Activated CD8-positive, alpha-beta memory T cell treated with anti-CD3 and anti-CD28 coated beads, Interleukin-2, amount 10 ng/mL, durations not matched to agents 7 days and 5 days (primary cell): ENCODE measurements at regions not wholly inside any gene's neighbourhood (a gene's known extent, or its start where the extent isn't known, plus 50 kb on each side); places are given as distances from the start of the nearest gene placed in this dataset.
"Not testable (repeated sequence)": the region's sequence is repeated elsewhere in the genome, so short reads cannot be mapped to it uniquely, and the experiment has no call there.

Experiments
- ATAC-seq: fragments of 150-1000 bp; cut with Tn5 transposase; one replicate; pipeline ENCODE4 v1.10.0; 2021; ENCODE audit warnings: moderate library complexity
- CTCF ChIA-PET: fragments of 350-600 bp; sonication (Branson Sonifier 250); formaldehyde crosslinking; loops from one replicate; lab custom pipeline; 2021; ENCODE audit warnings: antibody characterized with exemption; lab: Charles Lee
- DNase-seq: peaks from one replicate; pipeline ENCODE4 v3.0.0-alpha.2; 2020
- H3K27ac Mint-ChIP-seq: one replicate; pipeline ENCODE4 v1.8.0; 2021; ENCODE audit warnings: mild to moderate bottlenecking, mixed read lengths
- H3K27me3 Mint-ChIP-seq: one replicate; pipeline ENCODE4 v1.8.0; 2021; ENCODE audit warnings: mixed read lengths
- H3K36me3 Mint-ChIP-seq: one replicate; pipeline ENCODE4 v1.8.0; 2021; ENCODE audit warnings: mild to moderate bottlenecking, mixed read lengths
- H3K4me1 Mint-ChIP-seq: one replicate; pipeline ENCODE4 v1.8.0; 2021; ENCODE audit warnings: mixed read lengths
- H3K4me3 Mint-ChIP-seq: one replicate; pipeline ENCODE4 v1.8.0; 2021; ENCODE audit warnings: mild to moderate bottlenecking, moderate library complexity, mixed read lengths
- H3K9me3 Mint-ChIP-seq: one replicate; pipeline ENCODE4 v1.8.0; 2022; ENCODE audit warnings: low read depth, mixed read lengths

GRCh38 chr7:110320285-110320684 lies 770.6 kb upstream of the LRRN3 start:
- CTCF ChIA-PET, H3K36me3 Mint-ChIP-seq, H3K4me3 Mint-ChIP-seq, H3K27me3 Mint-ChIP-seq, H3K27ac Mint-ChIP-seq, H3K4me1 Mint-ChIP-seq, ATAC-seq, DNase-seq, H3K9me3 Mint-ChIP-seq: not testable (repeated sequence)

GRCh38 chr7:110322796-110323195 lies 768.1 kb upstream of the LRRN3 start:
- CTCF ChIA-PET, result no interaction called here
- ATAC-seq, result no peak
- H3K27me3 Mint-ChIP-seq, result no peaks in the 10 kb centered on the region
- DNase-seq, result no peak
- peaks cover under 1% of the 10 kb centered on the region for H3K4me1 Mint-ChIP-seq
- H3K27ac Mint-ChIP-seq, result no peak overlapping the region
- H3K4me3 Mint-ChIP-seq, result no peak overlapping the region
- peaks cover 3% of the 10 kb centered on the region for H3K9me3 Mint-ChIP-seq
- H3K36me3 Mint-ChIP-seq, result no peaks in the 10 kb centered on the region

- H3K9me3 Mint-ChIP-seq, result peaks cover 3% of the 10 kb centered on the region
- H3K4me1 Mint-ChIP-seq, result no peaks in the 10 kb centered on the region
- no peak overlapping the region for H3K27ac Mint-ChIP-seq
- DNase-seq, result no peak
- no peak overlapping the region for H3K4me3 Mint-ChIP-seq
- ATAC-seq, result no peak
- no peaks in the 10 kb centered on the region for H3K36me3 Mint-ChIP-seq
- no peaks in the 10 kb centered on the region for H3K27me3 Mint-ChIP-seq
- CTCF ChIA-PET, result no interaction called here
Observed at GRCh38 chr7:110326966-110327365, 764.0 kb upstream of the LRRN3 start.

- ATAC-seq (no peak), DNase-seq (no peak)
- CTCF ChIA-PET, result no interaction called here
- no peak overlapping the region for H3K4me3 Mint-ChIP-seq
- no peaks in the 10 kb centered on the region for H3K4me1 Mint-ChIP-seq
- H3K27me3 Mint-ChIP-seq, result no peaks in the 10 kb centered on the region
- H3K9me3 Mint-ChIP-seq, result no peaks in the 10 kb centered on the region
- H3K36me3 Mint-ChIP-seq, result no peaks in the 10 kb centered on the region
- no peak overlapping the region for H3K27ac Mint-ChIP-seq
Observed at GRCh38 chr7:110336423-110336822, 754.5 kb upstream of the LRRN3 start.

- Mint-ChIP-seq H3K27ac (no peak overlapping the region), H3K9me3 (no peaks in the 10 kb centered on the region), H3K4me1 (no peaks in the 10 kb centered on the region), H3K36me3 (no peaks in the 10 kb centered on the region), H3K27me3 (no peaks in the 10 kb centered on the region), H3K4me3 (no peak overlapping the region)
- ATAC-seq (no peak), DNase-seq (no peak)
- CTCF ChIA-PET, result no interaction called here
Observed at GRCh38 chr7:110337646-110338045, 753.3 kb upstream of the LRRN3 start.

GRCh38 chr7:110347081-110347480 lies 743.8 kb upstream of the LRRN3 start:
- no peak for ATAC-seq
- DNase-seq, result no peak
- Mint-ChIP-seq H3K4me1 (no peaks in the 10 kb centered on the region), H3K27me3 (no peaks in the 10 kb centered on the region), H3K36me3 (no peaks in the 10 kb centered on the region), H3K4me3 (no peak overlapping the region), H3K27ac (no peak overlapping the region), H3K9me3 (no peaks in the 10 kb centered on the region)
- CTCF ChIA-PET, result no interaction called here

- DNase-seq, result no peak
- CTCF ChIA-PET, result no interaction called here
- H3K4me1 Mint-ChIP-seq, result no peaks in the 10 kb centered on the region
- no peak overlapping the region for H3K4me3 Mint-ChIP-seq
- no peak for ATAC-seq
- peaks cover 3% of the 10 kb centered on the region for H3K9me3 Mint-ChIP-seq
- no peak overlapping the region for H3K27ac Mint-ChIP-seq
- H3K27me3 Mint-ChIP-seq, result no peaks in the 10 kb centered on the region
- no peaks in the 10 kb centered on the region for H3K36me3 Mint-ChIP-seq
Observed at GRCh38 chr7:110356438-110356837, 734.5 kb upstream of the LRRN3 start.

- no peaks in the 10 kb centered on the region for H3K36me3 Mint-ChIP-seq
- ATAC-seq, result no peak
Observed at GRCh38 chr7:110358028-110358427, 732.9 kb upstream of the LRRN3 start.

GRCh38 chr7:110371709-110372108 lies 719.2 kb upstream of the LRRN3 start:
- ATAC-seq, result no peak
- DNase-seq, result no peak
- H3K4me1 Mint-ChIP-seq, result no peaks in the 10 kb centered on the region
- no peaks in the 10 kb centered on the region for H3K9me3 Mint-ChIP-seq
- H3K27ac Mint-ChIP-seq, result no peak overlapping the region
- H3K4me3 Mint-ChIP-seq, result no peak overlapping the region
- no peaks in the 10 kb centered on the region for H3K27me3 Mint-ChIP-seq
- CTCF ChIA-PET, result no interaction called here
- no peaks in the 10 kb centered on the region for H3K36me3 Mint-ChIP-seq

More at GRCh38 chr7:110358028-110358427, 732.9 kb upstream of the LRRN3 start:
- no peaks in the 10 kb centered on the region for H3K9me3 Mint-ChIP-seq
- CTCF ChIA-PET, result no interaction called here
- H3K4me3 Mint-ChIP-seq, result no peak overlapping the region
- no peaks in the 10 kb centered on the region for H3K4me1 Mint-ChIP-seq
- H3K27me3 Mint-ChIP-seq, result no peaks in the 10 kb centered on the region
- H3K27ac Mint-ChIP-seq, result no peak overlapping the region
- DNase-seq, result no peak

GRCh38 chr7:110372685-110373084 lies 718.2 kb upstream of the LRRN3 start:
- Mint-ChIP-seq H3K27me3 (no peaks in the 10 kb centered on the region), H3K9me3 (no peaks in the 10 kb centered on the region), H3K36me3 (no peaks in the 10 kb centered on the region), H3K4me3 (no peak overlapping the region), H3K27ac (no peak overlapping the region), H3K4me1 (no peaks in the 10 kb centered on the region)
- CTCF ChIA-PET, result no interaction called here
- DNase-seq, result no peak
- ATAC-seq, result no peak

GRCh38 chr7:110373416-110373815 lies 717.5 kb upstream of the LRRN3 start:
- Mint-ChIP-seq H3K9me3 (no peaks in the 10 kb centered on the region), H3K27ac (no peak overlapping the region), H3K36me3 (no peaks in the 10 kb centered on the region), H3K27me3 (no peaks in the 10 kb centered on the region), H3K4me3 (no peak overlapping the region), H3K4me1 (no peaks in the 10 kb centered on the region)
- DNase-seq (no peak), ATAC-seq (no peak)
- CTCF ChIA-PET, result no interaction called here

- Mint-ChIP-seq H3K4me1 (no peaks in the 10 kb centered on the region), H3K27ac (no peak overlapping the region), H3K9me3 (no peaks in the 10 kb centered on the region), H3K4me3 (no peak overlapping the region), H3K27me3 (no peaks in the 10 kb centered on the region), H3K36me3 (no peaks in the 10 kb centered on the region)
- DNase-seq (no peak), ATAC-seq (no peak)
- CTCF ChIA-PET, result no interaction called here
Observed at GRCh38 chr7:110373859-110374258, 717.1 kb upstream of the LRRN3 start.

- no peaks in the 10 kb centered on the region for H3K27me3 Mint-ChIP-seq
- CTCF ChIA-PET, result no interaction called here
- no peaks in the 10 kb centered on the region for H3K9me3 Mint-ChIP-seq
- H3K36me3 Mint-ChIP-seq, result no peaks in the 10 kb centered on the region
- H3K4me3 Mint-ChIP-seq, result no peak overlapping the region
- no peak overlapping the region for H3K27ac Mint-ChIP-seq
- DNase-seq (no peak), ATAC-seq (no peak)
- no peaks in the 10 kb centered on the region for H3K4me1 Mint-ChIP-seq
Observed at GRCh38 chr7:110375068-110375467, 715.9 kb upstream of the LRRN3 start.

- no peaks in the 10 kb centered on the region for H3K4me1 Mint-ChIP-seq
- no peaks in the 10 kb centered on the region for H3K9me3 Mint-ChIP-seq
- H3K27ac Mint-ChIP-seq, result no peak overlapping the region
- no peaks in the 10 kb centered on the region for H3K36me3 Mint-ChIP-seq
- H3K27me3 Mint-ChIP-seq, result no peaks in the 10 kb centered on the region
- CTCF ChIA-PET, result no interaction called here
- DNase-seq, result no peak
- no peak overlapping the region for H3K4me3 Mint-ChIP-seq
- ATAC-seq, result no peak
Observed at GRCh38 chr7:110382736-110383135, 708.2 kb upstream of the LRRN3 start.

- CTCF ChIA-PET, result no interaction called here
- Mint-ChIP-seq H3K27me3 (no peaks in the 10 kb centered on the region), H3K4me3 (no peak overlapping the region), H3K4me1 (no peaks in the 10 kb centered on the region), H3K36me3 (no peaks in the 10 kb centered on the region), H3K9me3 (no peaks in the 10 kb centered on the region), H3K27ac (no peak overlapping the region)
- ATAC-seq (no peak), DNase-seq (no peak)
Observed at GRCh38 chr7:110386006-110386405, 704.9 kb upstream of the LRRN3 start.
